ENCODE measurements at regions not wholly inside any gene's neighbourhood (a gene's known extent, or its start where the extent isn't known, plus 50 kb on each side); places are given as distances from the start of the nearest gene placed in this dataset.

GRCh38 chr7:1301054-1301881 is 68.6 kb downstream of the UNCX start:
- no peak for TF ChIP-seq SPI1 (IDR thresholded peaks at IDR 0.05; ENCODE audit: low read depth, low read length)
- no peak for TF ChIP-seq PAX5 (IDR thresholded peaks at IDR 0.05; ENCODE audit: insufficient read depth, low read length, severe bottlenecking)

Measured in GM12891 (cell line).